Neural cell (in vitro differentiated cells): ENCODE measurements at regions not wholly inside any gene's neighbourhood (a gene's known extent, or its start where the extent isn't known, plus 50 kb on each side); places are given as distances from the start of the nearest gene placed in this dataset.

Source experiments
- H2AFZ ChIP-seq: fragments of 200-600, 300-800 bp; sonication (generic), shearing (Covaris generic); 2 replicates; pipeline ENCODE4 v1.6.0; 2014; ENCODE audit warnings: low read depth, mild to moderate bottlenecking, antibody characterized with exemption, low read length, moderate library complexity
- H3F3A ChIP-seq: fragments of 200-600 bp; shearing (Covaris generic); 2 replicates; pipeline ENCODE4 v1.6.1; 2016; ENCODE audit warnings: mild to moderate bottlenecking, moderate library complexity, mixed read lengths, antibody characterized with exemption, low read length; ENCODE audit not compliant: insufficient read depth, poor library complexity, severe bottlenecking
- H3K27ac ChIP-seq: fragments of 200-600, 300-800 bp; sonication (generic), shearing (Covaris generic); 2 replicates; pipeline ENCODE4 v1.5.1; 2014; ENCODE audit warnings: mild to moderate bottlenecking, low read length, moderate library complexity
- H3K27me3 ChIP-seq: fragments of 300-800, 200-600 bp; sonication (generic), shearing (Covaris generic); 2 replicates; pipeline ENCODE4 v1.6.0; 2014; ENCODE audit warnings: mild to moderate bottlenecking, low read depth, low read length, moderate library complexity; ENCODE audit not compliant: insufficient read depth
- H3K36me3 ChIP-seq: fragments of 300-800, 200-600 bp; sonication (generic), shearing (Covaris generic); 2 replicates; pipeline ENCODE4 v1.5.1; 2014; ENCODE audit warnings: mild to moderate bottlenecking, antibody characterized with exemption, low read length, moderate library complexity; ENCODE audit not compliant: insufficient read depth
- H3K4me2 ChIP-seq: fragments of 300-800, 200-600 bp; sonication (generic), shearing (Covaris generic); 2 replicates; pipeline ENCODE4 v1.6.0; 2014; ENCODE audit warnings: mild to moderate bottlenecking, low read length
- H3K4me3 ChIP-seq: fragments of 300-800, 200-600 bp; sonication (generic), shearing (Covaris generic); 2 replicates; pipeline ENCODE4 v1.5.1; 2014; ENCODE audit warnings: mild to moderate bottlenecking, low read length, moderate library complexity
- H3K79me2 ChIP-seq: fragments of 200-600 bp; shearing (Covaris generic); replicated peaks from 2 replicates; pipeline ENCODE4 v1.6.0; 2014; ENCODE audit warnings: mild to moderate bottlenecking, low read length, moderate library complexity; ENCODE audit not compliant: insufficient read depth
- H3K9ac ChIP-seq: fragments of 300-800, 200-600 bp; sonication (generic), shearing (Covaris generic); 2 replicates; pipeline ENCODE4 v1.6.1; 2016; ENCODE audit warnings: mild to moderate bottlenecking, low read length, mixed read lengths
- H3K9me2 ChIP-seq: fragments of 200-600 bp; shearing (Covaris generic); 2 replicates; pipeline ENCODE4 v1.6.1; 2016; ENCODE audit warnings: mild to moderate bottlenecking, low read length, mixed read lengths; ENCODE audit not compliant: insufficient read depth
- H3K9me3 ChIP-seq: fragments of 200-600, 300-800 bp; sonication (generic), shearing (Covaris generic); 2 replicates; pipeline ENCODE4 v1.6.1; 2016; ENCODE audit warnings: mild to moderate bottlenecking, mixed run types, low read length, moderate library complexity, mixed read lengths
- H4K20me1 ChIP-seq: fragments of 200-600 bp; shearing (Covaris generic); 2 replicates; pipeline ENCODE4 v1.6.1; 2016; ENCODE audit warnings: mild to moderate bottlenecking, mixed run types; ENCODE audit not compliant: insufficient read depth
- EP300 ChIP-seq: fragments of 450-650 bp; conservative IDR thresholded peaks from 2 replicates; pipeline ENCODE4 v1.6.1; 2014; ENCODE audit warnings: antibody characterized with exemption, mild to moderate bottlenecking, moderate library complexity; ENCODE audit not compliant: poor library complexity, severe bottlenecking
- EZH2 ChIP-seq: fragments of 200-600, 300-800 bp; shearing (Covaris generic), sonication (generic); IDR thresholded peaks from 2 replicates; pipeline ENCODE4 v1.6.1; 2014; ENCODE audit warnings: antibody characterized with exemption, low read length, borderline replicate concordance, mild to moderate bottlenecking; ENCODE audit not compliant: insufficient read depth, poor library complexity, severe bottlenecking
- MXI1 ChIP-seq: fragments of 450-650 bp; conservative IDR thresholded peaks from 2 replicates; pipeline ENCODE4 v1.6.1; 2014; ENCODE audit warnings: antibody characterized with exemption, mild to moderate bottlenecking; ENCODE audit not compliant: poor library complexity, severe bottlenecking
- POLR2AphosphoS5 ChIP-seq: IDR thresholded peaks from 2 replicates; pipeline ENCODE4 v1.6.1; 2012
- RAD21 ChIP-seq: fragments of 450-650 bp; conservative IDR thresholded peaks from 2 replicates; pipeline ENCODE4 v1.6.1; 2014; ENCODE audit warnings: antibody characterized with exemption, mild to moderate bottlenecking, moderate library complexity
- SMC3 ChIP-seq: fragments of 450-650 bp; conservative IDR thresholded peaks from 2 replicates; pipeline ENCODE4 v1.6.1; 2014; ENCODE audit warnings: antibody characterized with exemption, mild to moderate bottlenecking, moderate library complexity; ENCODE audit not compliant: poor library complexity
- TAF1 ChIP-seq: IDR thresholded peaks from 2 replicates; pipeline ENCODE4 v1.6.1; 2012; ENCODE audit warnings: low read depth
- TF ChIP-seq, protein P1 (sequence below): fragments of 450-650 bp; IDR thresholded peaks from 2 replicates; pipeline ENCODE4 v1.5.1; 2014; ENCODE audit warnings: antibody characterized with exemption, mild to moderate bottlenecking, moderate library complexity; ENCODE audit not compliant: poor library complexity, severe bottlenecking
- TF ChIP-seq, protein P2 (sequence below): IDR thresholded peaks from 2 replicates; pipeline ENCODE4 v1.6.1; 2012; ENCODE audit warnings: borderline replicate concordance

DNA sequence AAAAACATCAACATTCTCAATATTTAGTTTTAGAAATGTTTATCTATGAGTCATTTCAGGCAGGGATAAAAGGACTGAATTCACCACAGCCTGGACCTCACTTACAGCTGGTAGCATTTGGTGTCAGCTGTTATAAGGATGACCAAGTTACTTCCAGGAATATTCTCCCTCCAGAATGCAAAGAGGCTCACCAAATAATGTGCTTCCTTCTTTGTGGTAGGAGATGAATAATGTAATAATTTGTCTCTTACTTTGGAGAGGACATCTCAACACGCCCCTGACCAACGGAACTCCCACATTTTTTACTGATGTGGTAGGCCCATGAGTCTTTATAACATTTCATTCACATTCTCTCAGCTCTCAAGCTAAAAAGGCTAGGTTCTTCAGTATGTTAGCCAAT is 825.9 kb upstream of the GRAMD2B start:
- H3K27ac ChIP-seq, result no peak overlapping the region
- no peaks in the 10 kb centered on the region for H3K79me2 ChIP-seq
- no peaks in the 10 kb centered on the region for H3K36me3 ChIP-seq
- H3F3A ChIP-seq, result no peaks in the 10 kb centered on the region
- H3K4me2 ChIP-seq, result no peak overlapping the region
- no peak overlapping the region for H2AFZ ChIP-seq
- H3K9me3 ChIP-seq, result peaks cover 4% of the 10 kb centered on the region
- no peaks in the 10 kb centered on the region for H3K27me3 ChIP-seq
- no peaks in the 10 kb centered on the region for H4K20me1 ChIP-seq
- no peak overlapping the region for H3K9ac ChIP-seq
- TF ChIP-seq EP300 (no peak), POLR2AphosphoS5 (no peak), EZH2 (no peak), TAF1 (no peak), MXI1 (no peak)
- TF ChIP-seq, protein P1, sequence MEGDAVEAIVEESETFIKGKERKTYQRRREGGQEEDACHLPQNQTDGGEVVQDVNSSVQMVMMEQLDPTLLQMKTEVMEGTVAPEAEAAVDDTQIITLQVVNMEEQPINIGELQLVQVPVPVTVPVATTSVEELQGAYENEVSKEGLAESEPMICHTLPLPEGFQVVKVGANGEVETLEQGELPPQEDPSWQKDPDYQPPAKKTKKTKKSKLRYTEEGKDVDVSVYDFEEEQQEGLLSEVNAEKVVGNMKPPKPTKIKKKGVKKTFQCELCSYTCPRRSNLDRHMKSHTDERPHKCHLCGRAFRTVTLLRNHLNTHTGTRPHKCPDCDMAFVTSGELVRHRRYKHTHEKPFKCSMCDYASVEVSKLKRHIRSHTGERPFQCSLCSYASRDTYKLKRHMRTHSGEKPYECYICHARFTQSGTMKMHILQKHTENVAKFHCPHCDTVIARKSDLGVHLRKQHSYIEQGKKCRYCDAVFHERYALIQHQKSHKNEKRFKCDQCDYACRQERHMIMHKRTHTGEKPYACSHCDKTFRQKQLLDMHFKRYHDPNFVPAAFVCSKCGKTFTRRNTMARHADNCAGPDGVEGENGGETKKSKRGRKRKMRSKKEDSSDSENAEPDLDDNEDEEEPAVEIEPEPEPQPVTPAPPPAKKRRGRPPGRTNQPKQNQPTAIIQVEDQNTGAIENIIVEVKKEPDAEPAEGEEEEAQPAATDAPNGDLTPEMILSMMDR, result no peak
- H3K9me2 ChIP-seq, result no peaks in the 10 kb centered on the region
- no peak overlapping the region for H3K4me3 ChIP-seq

DNA sequence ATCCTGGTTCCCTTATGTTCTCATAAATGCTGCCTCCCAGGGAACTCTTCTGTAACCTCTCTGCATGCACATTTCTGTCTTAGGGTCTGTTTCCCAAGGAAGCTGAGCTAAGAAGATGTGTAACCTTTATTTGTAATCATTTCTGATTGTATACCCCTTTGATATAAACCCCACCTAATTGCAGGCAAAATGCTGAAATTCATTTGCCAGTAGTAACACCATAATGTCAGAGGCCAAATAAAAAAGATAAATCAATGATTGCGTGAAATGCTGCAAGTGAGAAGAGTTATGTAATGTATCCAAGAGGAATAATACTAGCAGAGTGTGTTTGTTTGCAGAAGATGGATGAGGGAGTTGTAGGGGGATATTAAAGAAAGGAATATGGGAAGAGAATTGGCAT is 822.6 kb upstream of the GRAMD2B start:
- Histone ChIP-seq H3K9ac (no peak overlapping the region), H3F3A (no peaks in the 10 kb centered on the region), H3K4me3 (no peak overlapping the region), H3K27ac (no peak overlapping the region), H3K27me3 (no peaks in the 10 kb centered on the region), H3K36me3 (no peaks in the 10 kb centered on the region), H3K4me2 (no peak overlapping the region), H3K9me3 (peaks cover 4% of the 10 kb centered on the region), H3K79me2 (no peaks in the 10 kb centered on the region), H4K20me1 (no peaks in the 10 kb centered on the region), H3K9me2 (no peaks in the 10 kb centered on the region), H2AFZ (no peak overlapping the region)
- TF ChIP-seq POLR2AphosphoS5 (no peak), RAD21 (no peak), TAF1 (no peak), SMC3 (no peak), MXI1 (no peak), EZH2 (no peak), EP300 (no peak)
- TF ChIP-seq, protein P2, sequence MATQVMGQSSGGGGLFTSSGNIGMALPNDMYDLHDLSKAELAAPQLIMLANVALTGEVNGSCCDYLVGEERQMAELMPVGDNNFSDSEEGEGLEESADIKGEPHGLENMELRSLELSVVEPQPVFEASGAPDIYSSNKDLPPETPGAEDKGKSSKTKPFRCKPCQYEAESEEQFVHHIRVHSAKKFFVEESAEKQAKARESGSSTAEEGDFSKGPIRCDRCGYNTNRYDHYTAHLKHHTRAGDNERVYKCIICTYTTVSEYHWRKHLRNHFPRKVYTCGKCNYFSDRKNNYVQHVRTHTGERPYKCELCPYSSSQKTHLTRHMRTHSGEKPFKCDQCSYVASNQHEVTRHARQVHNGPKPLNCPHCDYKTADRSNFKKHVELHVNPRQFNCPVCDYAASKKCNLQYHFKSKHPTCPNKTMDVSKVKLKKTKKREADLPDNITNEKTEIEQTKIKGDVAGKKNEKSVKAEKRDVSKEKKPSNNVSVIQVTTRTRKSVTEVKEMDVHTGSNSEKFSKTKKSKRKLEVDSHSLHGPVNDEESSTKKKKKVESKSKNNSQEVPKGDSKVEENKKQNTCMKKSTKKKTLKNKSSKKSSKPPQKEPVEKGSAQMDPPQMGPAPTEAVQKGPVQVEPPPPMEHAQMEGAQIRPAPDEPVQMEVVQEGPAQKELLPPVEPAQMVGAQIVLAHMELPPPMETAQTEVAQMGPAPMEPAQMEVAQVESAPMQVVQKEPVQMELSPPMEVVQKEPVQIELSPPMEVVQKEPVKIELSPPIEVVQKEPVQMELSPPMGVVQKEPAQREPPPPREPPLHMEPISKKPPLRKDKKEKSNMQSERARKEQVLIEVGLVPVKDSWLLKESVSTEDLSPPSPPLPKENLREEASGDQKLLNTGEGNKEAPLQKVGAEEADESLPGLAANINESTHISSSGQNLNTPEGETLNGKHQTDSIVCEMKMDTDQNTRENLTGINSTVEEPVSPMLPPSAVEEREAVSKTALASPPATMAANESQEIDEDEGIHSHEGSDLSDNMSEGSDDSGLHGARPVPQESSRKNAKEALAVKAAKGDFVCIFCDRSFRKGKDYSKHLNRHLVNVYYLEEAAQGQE, result no peak
- TF ChIP-seq, protein P1, result no peak
